GM23248 (cell line): ENCODE measurements at regions not wholly inside any gene's neighbourhood (a gene's known extent, or its start where the extent isn't known, plus 50 kb on each side); places are given as distances from the start of the nearest gene placed in this dataset.

ENCODE experiments used
- DNase-seq: peaks from one replicate; pipeline ENCODE4 v3.0.0-alpha.2; 2015
- H2AFZ ChIP-seq: fragments of 200-600 bp; sonication (generic); 2 replicates; pipeline ENCODE4 v1.6.1; 2016; ENCODE audit warnings: antibody characterized with exemption
- H3F3A ChIP-seq: fragments of 200-600 bp; sonication (generic); 2 replicates; pipeline ENCODE4 v1.6.1; 2016; ENCODE audit warnings: mild to moderate bottlenecking, antibody characterized with exemption, mixed run types; ENCODE audit not compliant: insufficient read depth
- H3K27ac ChIP-seq: fragments of 200-600 bp; sonication (generic); 2 replicates; pipeline ENCODE4 v1.5.1; 2016; ENCODE audit warnings: mild to moderate bottlenecking
- H3K27me3 ChIP-seq: fragments of 200-600 bp; sonication (generic); replicated peaks from 2 replicates; pipeline ENCODE4 v1.6.1; 2016; ENCODE audit warnings: mild to moderate bottlenecking; ENCODE audit not compliant: insufficient read depth
- H3K36me3 ChIP-seq: fragments of 200-600 bp; sonication (generic); 2 replicates; pipeline ENCODE4 v1.6.1; 2016; ENCODE audit warnings: low read depth, mild to moderate bottlenecking
- H3K4me1 ChIP-seq: fragments of 200-600 bp; sonication (generic); 2 replicates; pipeline ENCODE4 v1.6.1; 2016; ENCODE audit warnings: mild to moderate bottlenecking; ENCODE audit not compliant: insufficient read depth
- H3K4me2 ChIP-seq: fragments of 200-600 bp; sonication (generic); one replicate; pipeline ENCODE4 v1.6.1; 2016; ENCODE audit warnings: mild to moderate bottlenecking; ENCODE audit not compliant: unreplicated experiment
- H3K4me3 ChIP-seq: fragments of 200-600 bp; sonication (generic); 2 replicates; pipeline ENCODE4 v1.5.1; 2016; ENCODE audit warnings: mild to moderate bottlenecking
- H3K79me2 ChIP-seq: fragments of 200-600 bp; sonication (generic); 2 replicates; pipeline ENCODE4 v1.6.1; 2016; ENCODE audit warnings: mild to moderate bottlenecking; ENCODE audit not compliant: insufficient read depth
- H3K9ac ChIP-seq: fragments of 200-600 bp; sonication (generic); 2 replicates; pipeline ENCODE4 v1.6.1; 2016; ENCODE audit warnings: mild to moderate bottlenecking
- H3K9me2 ChIP-seq: fragments of 200-600 bp; sonication (generic); 2 replicates; pipeline ENCODE4 v1.6.1; 2016; ENCODE audit warnings: mixed run types, mild to moderate bottlenecking, moderate library complexity; ENCODE audit not compliant: insufficient read depth
- H3K9me3 ChIP-seq: fragments of 200-600 bp; sonication (generic); one replicate; pipeline ENCODE4 v1.6.1; 2017; ENCODE audit warnings: low read depth
- H4K20me1 ChIP-seq: fragments of 200-600 bp; sonication (generic); 2 replicates; pipeline ENCODE4 v1.6.0; 2016; ENCODE audit not compliant: insufficient read depth
- EZH2 ChIP-seq: fragments of 200-600 bp; sonication (generic); IDR thresholded peaks from 2 replicates; pipeline ENCODE4 v1.6.1; 2018; ENCODE audit warnings: antibody characterized with exemption, mild to moderate bottlenecking; ENCODE audit not compliant: insufficient read depth, poor library complexity, severe bottlenecking
- EZH2phosphoT487 ChIP-seq: fragments of 200-600 bp; sonication (generic); IDR thresholded peaks from 2 replicates; pipeline ENCODE4 v1.6.1; 2018; ENCODE audit warnings: antibody characterized with exemption, moderate library complexity, mild to moderate bottlenecking, low read depth; ENCODE audit not compliant: insufficient read depth
- WGBS, 2 experiments: methylation state at CpG; one replicate each; pipeline ENCODE4 v1.1.6; 2015 to 2017; ENCODE audit warnings: low lambda C conversion rate in 2 of 2, low coverage in 1 of 2; ENCODE audit errors: missing lambda C conversion rate in 2 of 2; 5-methylcytosine and 5-hydroxymethylcytosine counted together
- in situ Hi-C: fragments of 300-500 bp; cut with MboI; formaldehyde crosslinking; loops from 2 replicates; pipeline ENCODE4 v1.15.0; 2020

- H3K79me2 ChIP-seq, result no peaks in the 10 kb centered on the region
- no peak for DNase-seq
- H3F3A ChIP-seq, result no peaks in the 10 kb centered on the region
- no peaks in the 10 kb centered on the region for H3K36me3 ChIP-seq
- no peaks in the 10 kb centered on the region for H3K27me3 ChIP-seq
- H3K4me3 ChIP-seq, result no peak overlapping the region
- no peak overlapping the region for H3K4me2 ChIP-seq
- no peak overlapping the region for H3K9ac ChIP-seq
- no peak overlapping the region for H2AFZ ChIP-seq
- no peaks in the 10 kb centered on the region for H3K4me1 ChIP-seq
- H3K9me3 ChIP-seq, result no peaks in the 10 kb centered on the region
- H3K27ac ChIP-seq, result no peak overlapping the region
- no peak for TF ChIP-seq EZH2phosphoT487
- no peak for TF ChIP-seq EZH2
- H3K9me2 ChIP-seq, result no peaks in the 10 kb centered on the region
- H4K20me1 ChIP-seq, result no peaks in the 10 kb centered on the region
- 31 to 44% methylated on average over 2 of the region's 2 CpGs for WGBS, 2 experiments
- in situ Hi-C loops, result no loop called here
Observed at GRCh38 chr1:233844692-233845091, 59.8 kb upstream of the SLC35F3 start.
